IPS DF 6.9 (cell line): ENCODE measurements at regions not wholly inside any gene's neighbourhood (a gene's known extent, or its start where the extent isn't known, plus 50 kb on each side); places are given as distances from the start of the nearest gene placed in this dataset.
"Not testable (repeated sequence)": the region's sequence is repeated elsewhere in the genome, so short reads cannot be mapped to it uniquely, and the experiment has no call there.

Experiments used
- DNase-seq: peaks from one replicate; pipeline ENCODE4 v3.0.0-alpha.2; 2013; ENCODE audit warnings: low read depth, low spot score
- H3K27ac ChIP-seq: one replicate; pipeline ENCODE4 v1.5.1; 2013; ENCODE audit warnings: low read length, control low read depth
- H3K27me3 ChIP-seq: 2 replicates; pipeline ENCODE4 v1.6.1; 2013; ENCODE audit warnings: mild to moderate bottlenecking, low read length; ENCODE audit not compliant: control insufficient read depth, insufficient read depth
- H3K36me3 ChIP-seq: 2 replicates; pipeline ENCODE4 v1.6.1; 2013; ENCODE audit warnings: low read length; ENCODE audit not compliant: control insufficient read depth, insufficient read depth
- H3K4me1 ChIP-seq: 2 replicates; pipeline ENCODE4 v1.6.1; 2013; ENCODE audit warnings: low read length; ENCODE audit not compliant: control insufficient read depth, insufficient read depth
- H3K4me3 ChIP-seq: 2 replicates; pipeline ENCODE4 v1.5.1; 2013; ENCODE audit warnings: mild to moderate bottlenecking, low read length
- H3K9me3 ChIP-seq: 2 replicates; pipeline ENCODE4 v1.6.1; 2013; ENCODE audit warnings: low read length, inconsistent platforms; ENCODE audit not compliant: control insufficient read depth, insufficient read depth
- WGBS: extraction: QIAGEN DNeasy Blood & Tissue Kit; methylation state at CpG from one replicate; pipeline ENCODE4 v1.1.7; 2013; ENCODE audit warnings: mixed read lengths, missing lambda C conversion rate; ENCODE audit not compliant: insufficient read length, insufficient coverage; 5-methylcytosine and 5-hydroxymethylcytosine counted together

DNA sequence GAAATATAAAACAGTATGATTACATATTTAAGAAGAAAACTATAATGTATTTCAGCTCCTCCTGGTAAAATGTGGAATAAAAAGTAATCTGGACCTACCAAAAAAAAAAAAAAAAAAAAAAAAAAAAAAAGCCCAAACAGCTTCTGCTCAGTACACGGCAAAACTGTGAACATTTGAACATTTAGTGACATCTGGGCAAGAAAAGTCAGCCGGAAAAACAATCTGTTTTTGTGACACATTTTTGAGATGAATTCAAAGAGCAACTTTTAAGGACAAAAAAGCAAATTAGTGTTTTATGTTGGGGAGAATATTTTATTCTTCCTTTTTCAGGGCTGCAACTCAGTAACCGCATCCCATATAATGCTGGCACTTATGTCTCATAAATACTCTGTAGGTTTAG is 649.7 kb upstream of the KCNMB2 start:
- no peaks in the 10 kb centered on the region for H3K36me3 ChIP-seq
- no peak for DNase-seq
- no peaks in the 10 kb centered on the region for H3K4me1 ChIP-seq
- H3K27me3 ChIP-seq: no peaks in the 10 kb centered on the region
- no peaks in the 10 kb centered on the region for H3K9me3 ChIP-seq
- no peak overlapping the region for H3K27ac ChIP-seq
- WGBS: no CpG with 5 or more reads among the region's 3 CpGs
- no peak overlapping the region for H3K4me3 ChIP-seq

GRCh38 chr3:177887475-177887874 is 648.8 kb upstream of the KCNMB2 start:
- Histone ChIP-seq H3K4me3 (no peak overlapping the region), H3K9me3 (no peaks in the 10 kb centered on the region), H3K27me3 (no peaks in the 10 kb centered on the region), H3K27ac (no peak overlapping the region), H3K4me1 (no peaks in the 10 kb centered on the region), H3K36me3 (no peaks in the 10 kb centered on the region)
- no peak for DNase-seq
- no CpG with 5 or more reads among the region's 2 CpGs for WGBS

GRCh38 chr3:177889161-177889560 is 647.1 kb upstream of the KCNMB2 start:
- no peak for DNase-seq
- Histone ChIP-seq H3K9me3 (no peaks in the 10 kb centered on the region), H3K27ac (no peak overlapping the region), H3K27me3 (no peaks in the 10 kb centered on the region), H3K4me1 (no peaks in the 10 kb centered on the region), H3K4me3 (no peak overlapping the region), H3K36me3 (no peaks in the 10 kb centered on the region)
- WGBS: no CpG with 5 or more reads among the region's 3 CpGs

- Histone ChIP-seq H3K36me3 (no peaks in the 10 kb centered on the region), H3K27me3 (no peaks in the 10 kb centered on the region), H3K4me1 (no peaks in the 10 kb centered on the region), H3K9me3 (no peaks in the 10 kb centered on the region), H3K27ac (no peak overlapping the region), H3K4me3 (no peak overlapping the region)
- DNase-seq: no peak
- WGBS: no CpG with 5 or more reads among the region's 4 CpGs
Measured at GRCh38 chr3:177889652-177890358, 646.4 kb upstream of the KCNMB2 start.

- H3K27me3 ChIP-seq: no peaks in the 10 kb centered on the region
- no peak overlapping the region for H3K4me3 ChIP-seq
- no CpG with 5 or more reads among the region's 2 CpGs for whole genome bisulfite sequencing
- H3K9me3 ChIP-seq: no peaks in the 10 kb centered on the region
- no peaks in the 10 kb centered on the region for H3K4me1 ChIP-seq
- H3K27ac ChIP-seq: no peak overlapping the region
- DNase-seq: no peak
- no peaks in the 10 kb centered on the region for H3K36me3 ChIP-seq
Measured at GRCh38 chr3:177890359-177890683, 645.9 kb upstream of the KCNMB2 start.

- H3K36me3 ChIP-seq, H3K4me3 ChIP-seq, H3K4me1 ChIP-seq, H3K27ac ChIP-seq, DNase-seq, H3K9me3 ChIP-seq, H3K27me3 ChIP-seq: not testable (repeated sequence)
- no CpG with 5 or more reads among the region's 29 CpGs for WGBS
Measured at GRCh38 chr3:177891569-177891968, 644.7 kb upstream of the KCNMB2 start.

DNA sequence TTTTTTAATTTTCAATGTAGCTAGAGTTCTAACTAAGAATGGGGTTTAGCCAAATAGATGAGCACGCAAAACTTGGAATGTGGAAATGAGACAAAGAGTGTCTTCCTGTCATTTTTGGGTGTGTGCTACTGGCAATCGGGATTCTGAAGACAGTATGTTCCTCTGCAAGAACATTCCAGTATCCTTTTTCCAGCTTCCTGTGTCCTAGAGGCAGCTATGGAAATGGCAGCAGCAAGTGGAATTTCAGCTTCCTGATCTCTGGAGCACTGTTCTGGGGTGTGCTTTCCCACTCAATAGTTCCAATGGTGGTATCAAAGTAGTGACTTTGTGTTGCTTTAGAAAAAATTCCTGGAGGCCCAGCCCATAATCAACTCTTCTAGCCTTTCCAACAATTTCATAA is 642.9 kb upstream of the KCNMB2 start:
- no CpG with 5 or more reads among the region's 2 CpGs for WGBS
- DNase-seq: no peak
- no peaks in the 10 kb centered on the region for H3K36me3 ChIP-seq
- no peaks in the 10 kb centered on the region for H3K9me3 ChIP-seq
- H3K27ac ChIP-seq: no peak overlapping the region
- no peaks in the 10 kb centered on the region for H3K27me3 ChIP-seq
- H3K4me3 ChIP-seq: no peak overlapping the region
- no peaks in the 10 kb centered on the region for H3K4me1 ChIP-seq

GRCh38 chr3:177894081-177894728 is 642.0 kb upstream of the KCNMB2 start:
- WGBS: 100% methylated on average over 1 of the region's 5 CpGs
- H3K27me3 ChIP-seq: no peaks in the 10 kb centered on the region
- no peaks in the 10 kb centered on the region for H3K4me1 ChIP-seq
- no peak overlapping the region for H3K4me3 ChIP-seq
- no peak for DNase-seq
- H3K27ac ChIP-seq: no peak overlapping the region
- H3K36me3 ChIP-seq: no peaks in the 10 kb centered on the region
- no peaks in the 10 kb centered on the region; the same call in 1 of the 2 replicates for H3K9me3 ChIP-seq

DNA sequence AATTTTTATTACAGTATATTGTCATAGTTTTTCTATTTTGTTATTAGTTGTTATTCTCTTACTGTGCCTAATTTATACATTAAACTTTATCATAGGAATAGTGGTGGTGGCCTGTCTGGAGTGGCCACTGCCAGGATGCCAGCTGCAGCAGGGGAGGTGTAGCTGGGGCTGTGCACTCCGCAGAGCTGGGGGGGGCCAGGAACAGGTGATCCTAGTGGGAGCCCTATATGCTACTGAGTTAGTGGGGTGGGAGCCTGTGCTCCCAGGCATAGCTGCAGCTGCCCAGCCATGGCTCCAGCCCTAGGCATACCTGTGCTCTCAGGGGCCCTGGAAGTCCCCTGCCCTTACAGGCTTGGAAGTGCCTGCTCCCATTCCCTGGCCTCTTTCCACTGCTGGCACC is 638.1 kb upstream of the KCNMB2 start:
- Histone ChIP-seq H3K27me3 (no peaks in the 10 kb centered on the region), H3K9me3 (no peaks in the 10 kb centered on the region; the same call in 1 of the 2 replicates), H3K36me3 (no peaks in the 10 kb centered on the region), H3K27ac (no peak overlapping the region), H3K4me3 (no peak overlapping the region), H3K4me1 (no peaks in the 10 kb centered on the region)
- no peak for DNase-seq
- no CpG with 5 or more reads among the region's 1 CpG for WGBS

GRCh38 chr3:177899275-177900067 is 636.8 kb upstream of the KCNMB2 start:
- no peaks in the 10 kb centered on the region for H3K4me1 ChIP-seq
- H3K4me3 ChIP-seq: no peak overlapping the region

More at GRCh38 chr3:177899275-177900067, 636.8 kb upstream of the KCNMB2 start:
- Histone ChIP-seq H3K36me3 (no peaks in the 10 kb centered on the region), H3K27ac (no peak overlapping the region), H3K27me3 (no peaks in the 10 kb centered on the region), H3K9me3 (no peaks in the 10 kb centered on the region; the same call in 1 of the 2 replicates)
- WGBS: no CpG with 5 or more reads among the region's 9 CpGs
- no peak for DNase-seq
